DMS53 (cell line): ENCODE measurements at regions not wholly inside any gene's neighbourhood (a gene's known extent, or its start where the extent isn't known, plus 50 kb on each side); places are given as distances from the start of the nearest gene placed in this dataset.
"Not testable (repeated sequence)": the region's sequence is repeated elsewhere in the genome, so short reads cannot be mapped to it uniquely, and the experiment has no call there.

Source experiments
- DNase-seq: peaks from one replicate; lab custom pipeline; 2025; lab: John Stamatoyannopoulos, UW

- DNase-seq: not testable (repeated sequence)
Measured at GRCh38 chrX:89539150-89539549, 382.6 kb upstream of the TGIF2LX start.

GRCh38 chrX:89557146-89557545 is 364.6 kb upstream of the TGIF2LX start:
- DNase-seq: peak; percentile 6

- DNase-seq: not testable (repeated sequence)
Measured at GRCh38 chrX:89562079-89562478, 359.6 kb upstream of the TGIF2LX start.

DNA sequence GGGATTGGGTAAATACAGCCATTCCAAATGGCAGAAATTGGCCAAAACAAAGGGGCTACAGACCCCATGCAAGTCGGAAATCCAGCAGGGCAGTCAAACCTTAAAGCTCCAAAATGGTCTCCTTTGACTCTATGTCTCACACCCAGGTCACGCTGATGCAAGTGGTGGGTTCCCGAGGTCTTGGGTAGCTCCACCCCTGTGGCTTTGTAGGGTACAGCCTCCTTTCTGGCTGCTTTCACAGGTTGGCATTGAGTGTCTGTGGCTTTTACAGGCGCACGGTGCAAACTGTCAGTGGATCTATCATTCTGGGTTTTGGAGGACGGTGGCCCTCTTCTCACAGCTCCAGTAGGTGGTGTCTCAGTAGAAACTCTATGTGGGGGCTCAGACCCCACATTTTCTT is 358.6 kb upstream of the TGIF2LX start:
- DNase-seq: not testable (repeated sequence)

DNA sequence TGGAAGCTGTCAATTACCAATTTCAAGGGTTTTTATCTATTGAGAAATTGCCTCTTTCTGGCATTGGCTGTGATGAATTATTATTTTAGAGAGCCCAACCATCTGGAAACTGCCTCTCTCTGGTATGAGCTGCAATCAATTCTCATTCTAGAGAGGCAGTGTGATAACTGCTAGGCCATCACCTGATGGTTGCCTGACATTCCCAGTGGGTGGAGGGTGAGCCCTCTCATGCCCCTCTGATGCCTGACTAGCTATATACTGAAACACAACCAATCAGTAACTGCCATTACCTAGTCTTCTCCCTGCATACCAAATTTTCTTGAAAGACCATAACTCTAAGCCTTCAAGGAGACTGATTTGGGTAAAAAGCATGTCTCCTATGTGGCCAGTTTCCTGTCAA is 353.9 kb upstream of the TGIF2LX start:
- not testable (repeated sequence) for DNase-seq

DNA sequence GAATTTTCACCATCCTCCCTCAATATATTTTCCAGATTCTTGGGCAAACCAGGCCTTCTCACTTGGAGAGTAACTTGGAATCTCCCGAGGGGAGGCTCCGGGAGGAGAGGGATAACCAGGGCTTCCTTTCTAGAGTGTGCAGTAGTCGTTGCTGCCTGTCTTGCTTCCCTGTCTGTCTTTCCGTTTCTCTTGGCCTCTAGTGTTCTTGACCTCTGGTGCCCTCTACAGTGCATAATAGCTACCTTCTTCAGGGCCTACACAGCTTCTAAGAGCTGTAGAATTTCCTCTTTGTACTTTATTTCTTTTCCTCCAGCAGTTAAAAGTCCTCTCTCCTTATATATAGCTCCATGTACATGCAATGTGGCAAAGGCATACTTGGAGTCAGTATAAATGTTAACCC is 339.8 kb upstream of the TGIF2LX start:
- DNase-seq: peak; percentile 64

DNA sequence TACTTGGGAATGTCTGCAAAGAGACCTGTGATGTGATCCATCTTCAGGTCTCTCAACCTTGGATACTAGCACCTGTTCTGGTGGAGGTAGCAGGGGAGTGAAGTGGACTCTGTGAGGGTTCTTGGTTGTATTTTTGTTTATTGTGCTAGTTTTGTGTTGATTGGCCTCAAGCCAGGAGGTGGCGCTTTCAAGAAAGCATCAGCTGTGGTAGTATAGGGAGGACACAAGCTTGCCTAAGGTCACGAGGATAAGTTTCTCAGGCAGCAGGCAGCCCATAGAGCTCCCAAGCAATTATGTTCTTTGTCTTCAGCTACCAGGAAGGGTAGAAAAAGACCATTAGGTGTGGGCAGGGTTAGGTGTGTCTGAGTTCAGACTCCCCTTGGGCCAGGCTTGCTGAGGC is 289.9 kb upstream of the TGIF2LX start:
- not testable (repeated sequence) for DNase-seq

DNA sequence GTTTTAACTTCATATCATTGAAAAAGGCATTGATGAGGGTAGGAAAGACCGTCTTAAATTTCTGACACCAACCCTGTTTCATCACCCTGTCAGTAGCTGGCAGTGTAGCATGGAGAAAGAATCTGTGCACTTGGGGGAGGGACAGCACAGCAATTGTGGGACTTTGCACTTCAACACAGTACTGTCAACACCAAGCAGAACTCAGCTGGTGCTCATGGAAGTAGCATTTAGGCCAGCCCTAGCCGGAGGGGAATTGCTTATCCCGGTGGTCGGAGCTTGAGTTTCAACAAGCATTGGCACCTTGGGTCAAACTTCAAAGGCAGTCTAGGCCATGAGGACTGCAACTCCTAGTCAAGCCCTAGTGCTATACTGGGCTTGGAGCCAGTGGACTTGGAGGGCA is 285.8 kb upstream of the TGIF2LX start:
- not testable (repeated sequence) for DNase-seq

DNA sequence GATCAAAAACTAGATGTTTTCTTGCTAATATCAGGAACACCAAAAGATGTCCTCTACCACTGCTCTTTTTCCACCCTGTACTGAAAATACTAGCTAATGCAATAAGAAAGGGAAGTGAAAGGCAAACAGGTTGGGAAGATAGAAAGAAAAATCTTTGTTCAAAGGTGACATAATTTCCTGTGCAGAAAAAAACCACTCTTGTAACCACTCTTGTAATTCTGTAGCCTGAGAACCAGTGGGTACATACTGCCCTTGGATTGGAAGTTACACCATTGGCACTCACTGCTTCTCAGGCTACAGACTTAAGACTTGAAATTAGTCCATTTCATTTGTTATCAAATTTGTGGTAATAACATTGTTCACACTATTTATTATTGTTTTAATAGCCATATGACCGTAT is 263.0 kb upstream of the TGIF2LX start:
- not testable (repeated sequence) for DNase-seq

DNA sequence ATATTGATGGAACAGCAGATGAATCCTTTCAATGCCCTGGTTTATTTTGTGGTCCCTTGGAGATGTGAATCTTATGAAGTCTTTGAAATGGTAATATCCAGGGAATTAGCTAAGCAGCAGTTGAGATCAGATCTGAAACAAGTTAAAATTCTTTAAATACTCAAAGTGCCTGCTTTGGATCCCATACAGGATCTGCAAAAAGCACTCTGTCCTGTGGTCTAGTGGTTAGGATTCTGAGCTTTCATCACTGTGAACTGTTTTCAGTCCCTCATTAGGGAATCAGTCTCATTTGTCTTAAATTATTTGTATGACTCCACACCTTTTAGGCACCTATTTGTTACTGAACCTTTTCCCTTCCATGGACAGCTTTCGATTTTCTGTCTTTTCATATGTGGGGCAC is 215.2 kb upstream of the TGIF2LX start:
- DNase-seq: not testable (repeated sequence)

DNA sequence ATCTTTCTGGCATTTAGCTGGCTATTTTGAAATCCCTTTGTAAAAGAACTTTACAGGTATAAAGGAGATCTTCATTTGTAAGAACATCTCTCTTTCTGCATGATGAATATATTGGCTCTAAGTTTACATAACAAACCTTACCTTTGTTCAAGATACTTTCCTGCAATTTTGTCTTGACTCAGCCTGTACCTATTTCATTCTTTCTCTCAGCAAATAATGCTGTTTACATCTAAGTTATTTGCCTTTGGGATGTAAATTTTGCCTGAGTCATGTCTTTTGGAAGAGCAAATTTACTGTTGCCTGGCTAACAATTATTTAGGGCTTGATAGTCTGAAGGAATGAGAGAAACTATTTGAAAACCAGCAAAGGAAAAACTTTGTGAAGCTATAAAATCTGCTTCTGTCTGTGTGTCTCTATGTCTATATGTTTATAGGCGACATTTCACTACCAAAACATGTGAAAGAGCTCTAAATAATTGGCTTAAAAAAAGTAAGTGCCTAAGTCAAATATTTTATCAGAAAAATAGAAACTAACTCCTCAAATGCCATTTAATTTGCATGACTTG is 214.3 kb upstream of the TGIF2LX start:
- DNase-seq: not testable (repeated sequence)

GRCh38 chrX:89734367-89734766 is 187.3 kb upstream of the TGIF2LX start:
- not testable (repeated sequence) for DNase-seq

DNA sequence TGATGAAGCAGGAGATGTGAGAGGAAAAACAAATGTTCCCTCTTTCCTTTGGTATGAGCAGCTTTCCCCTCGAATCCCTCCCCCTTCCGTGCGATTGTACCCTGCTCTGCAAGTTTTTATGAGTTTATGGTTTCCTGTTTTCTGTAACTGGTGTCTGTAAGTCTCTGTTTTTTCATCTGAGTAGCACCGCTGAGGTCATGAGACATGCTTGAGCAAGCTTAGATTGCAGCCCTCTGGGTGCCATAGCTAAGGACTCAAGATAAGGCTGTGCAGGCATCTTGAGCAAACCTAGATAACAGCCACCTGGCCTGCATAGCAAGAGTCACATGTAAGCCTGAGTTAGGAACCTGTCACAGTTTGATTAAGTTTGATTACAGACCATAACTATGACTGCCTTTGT is 165.2 kb upstream of the TGIF2LX start:
- not testable (repeated sequence) for DNase-seq

DNA sequence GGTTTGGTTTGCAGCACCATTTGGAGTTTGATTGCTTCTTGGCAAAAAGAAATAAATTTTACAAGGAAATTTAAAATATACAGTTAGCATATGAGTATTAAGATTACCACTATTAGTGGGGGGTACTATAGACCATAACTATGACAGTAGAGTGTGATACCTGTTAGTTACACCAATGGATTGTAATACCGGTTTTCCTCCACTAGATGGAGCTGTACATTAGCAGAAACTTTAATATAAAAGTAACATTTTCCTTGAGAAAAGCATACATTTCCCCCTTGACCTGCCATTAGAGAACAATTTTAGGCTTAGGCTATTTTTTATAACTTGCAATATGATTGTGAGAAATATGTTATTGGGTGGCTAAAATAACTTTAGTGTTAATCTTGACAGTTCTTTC is 163.9 kb upstream of the TGIF2LX start:
- peak; percentile 52 for DNase-seq

DNA sequence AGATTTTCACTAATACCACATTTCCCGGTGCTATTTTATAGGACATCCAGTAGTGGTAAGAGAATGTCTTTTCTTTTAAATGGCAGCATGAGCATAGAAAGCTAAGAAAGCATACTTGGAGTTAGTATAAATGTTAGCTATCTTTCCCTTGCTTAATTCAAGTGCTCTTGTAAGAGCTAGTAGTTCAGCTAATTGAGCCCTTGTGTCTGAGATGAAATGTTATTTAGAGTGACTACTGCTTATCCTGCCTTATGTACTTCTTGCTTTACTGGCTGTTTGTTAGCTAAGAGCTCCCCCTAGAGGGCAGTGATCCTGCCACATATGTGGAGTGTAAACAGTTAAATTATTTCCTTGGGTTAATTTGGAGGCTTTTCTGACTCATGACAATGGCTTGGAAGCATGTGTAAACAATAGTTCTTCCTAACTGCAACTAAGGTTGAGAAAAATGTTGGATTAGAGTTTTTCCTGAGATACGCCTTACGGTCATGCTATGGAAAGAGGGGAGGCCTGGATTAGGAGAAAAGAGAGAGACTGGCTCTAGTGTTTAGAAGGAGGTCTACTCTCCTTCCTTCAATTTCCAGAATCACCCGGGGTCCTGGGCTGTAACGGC is 162.5 kb upstream of the TGIF2LX start:
- not testable (repeated sequence) for DNase-seq

DNA sequence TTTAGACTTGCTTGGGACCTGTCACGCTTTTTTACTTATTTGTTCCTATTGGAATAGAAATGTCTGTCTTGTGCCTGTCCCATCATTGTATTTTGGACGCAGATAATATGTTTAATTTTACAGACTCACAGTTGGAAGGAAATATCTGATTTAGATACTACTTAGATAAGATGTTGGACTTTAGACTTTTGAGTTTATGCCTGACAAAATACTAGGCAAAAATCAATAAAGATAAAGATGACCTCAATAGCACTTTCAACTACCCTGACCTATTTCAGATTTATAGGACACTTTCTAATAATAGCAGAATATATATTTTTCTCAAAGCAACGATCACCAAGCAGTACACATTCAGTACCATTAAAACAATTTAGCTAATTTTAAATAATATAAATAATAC is 150.1 kb upstream of the TGIF2LX start:
- not testable (repeated sequence) for DNase-seq

- DNase-seq: not testable (repeated sequence)
Measured at GRCh38 chrX:89811440-89811839, 110.3 kb upstream of the TGIF2LX start.

DNA sequence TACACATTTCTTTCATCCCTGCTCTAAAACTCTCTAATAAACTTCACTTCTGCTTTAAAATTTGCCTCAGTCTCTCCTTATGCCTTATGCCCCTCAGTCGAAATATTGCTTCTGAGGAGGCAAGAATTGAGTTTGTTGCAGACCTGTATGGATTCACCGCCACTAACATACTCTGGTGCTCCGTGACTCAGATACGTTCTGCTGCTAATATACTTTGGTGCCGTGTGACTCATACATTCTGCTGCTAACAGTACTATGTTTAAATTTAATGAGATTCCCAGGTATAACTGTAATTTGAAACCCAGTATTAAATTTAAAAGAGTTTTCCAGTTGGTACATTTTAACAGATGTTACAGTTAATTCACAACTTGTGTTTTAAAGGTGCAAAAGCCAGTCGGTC is 82.0 kb upstream of the TGIF2LX start:
- DNase-seq: not testable (repeated sequence)

DNA sequence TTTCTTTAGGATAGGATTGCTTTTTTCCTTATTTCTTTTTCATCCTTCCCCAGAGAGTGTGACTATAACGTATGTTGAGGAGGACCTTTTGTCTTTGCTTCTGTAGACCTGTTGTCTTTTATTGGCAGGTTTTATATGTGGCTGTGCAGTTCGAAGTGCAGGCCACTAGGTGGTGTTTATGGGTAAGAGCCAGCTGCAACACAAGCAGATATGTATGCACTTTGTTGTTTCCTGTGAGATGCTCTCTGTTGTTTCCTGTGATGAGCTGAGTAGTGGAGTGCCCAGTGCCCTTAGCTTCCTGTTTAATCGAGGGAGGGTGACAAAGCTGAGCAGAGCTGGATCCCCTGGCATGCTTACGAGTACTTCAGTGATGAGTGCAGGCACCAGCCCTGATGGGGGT is 50.0 kb upstream of the TGIF2LX start:
- DNase-seq: peak; percentile 77
